HG03521 (cell line): ENCODE measurements at regions not wholly inside any gene's neighbourhood (a gene's known extent, or its start where the extent isn't known, plus 50 kb on each side); places are given as distances from the start of the nearest gene placed in this dataset.
"Not testable (repeated sequence)": the region's sequence is repeated elsewhere in the genome, so short reads cannot be mapped to it uniquely, and the experiment has no call there.

Experiments used
- ATAC-seq: cut with Tn5 transposase; IDR thresholded peaks from one replicate; pipeline ENCODE4 v1.9.1; 2021; ENCODE audit warnings: mild to moderate bottlenecking, moderate library complexity; ENCODE audit not compliant: unreplicated experiment

GRCh38 chrX:131595120-131595519 is 51.2 kb downstream of the OR13H1 start:
- no peak for ATAC-seq

GRCh38 chrX:131607792-131608369 is 64.0 kb downstream of the OR13H1 start:
- ATAC-seq: no peak

- ATAC-seq: no peak
Observed at GRCh38 chrX:131609480-131609879, 65.6 kb downstream of the OR13H1 start.

GRCh38 chrX:131613260-131613659 is 69.4 kb downstream of the OR13H1 start:
- no peak for ATAC-seq

GRCh38 chrX:131614241-131614640 is 70.4 kb downstream of the OR13H1 start:
- ATAC-seq: no peak

GRCh38 chrX:131617182-131617581 is 73.3 kb downstream of the OR13H1 start:
- ATAC-seq: no peak

GRCh38 chrX:131621650-131622049 is 77.8 kb downstream of the OR13H1 start:
- no peak for ATAC-seq

- no peak for ATAC-seq
Observed at GRCh38 chrX:131626681-131627296, 82.9 kb downstream of the OR13H1 start.

- no peak for ATAC-seq
Observed at GRCh38 chrX:131630534-131630933, 86.7 kb downstream of the OR13H1 start.

GRCh38 chrX:131633285-131633917 is 89.5 kb downstream of the OR13H1 start:
- ATAC-seq: peak; percentile 71

- no peak for ATAC-seq
Observed at GRCh38 chrX:131634900-131635299, 91.0 kb downstream of the OR13H1 start.

GRCh38 chrX:131646106-131646505 is 102.2 kb downstream of the OR13H1 start:
- no peak for ATAC-seq

- no peak for ATAC-seq
Observed at GRCh38 chrX:131649741-131650140, 105.9 kb downstream of the OR13H1 start.

GRCh38 chrX:131650637-131651410 is 107.0 kb downstream of the OR13H1 start:
- ATAC-seq: no peak

- not testable (repeated sequence) for ATAC-seq
Observed at GRCh38 chrX:131663726-131664125, 119.9 kb downstream of the OR13H1 start.

GRCh38 chrX:131671735-131672134 is 127.9 kb downstream of the OR13H1 start:
- ATAC-seq: no peak

GRCh38 chrX:131675596-131676194 is 131.8 kb downstream of the OR13H1 start:
- no peak for ATAC-seq

GRCh38 chrX:131677655-131678628 is 134.1 kb downstream of the OR13H1 start:
- ATAC-seq: no peak

- not testable (repeated sequence) for ATAC-seq
Observed at GRCh38 chrX:131682735-131683134, 138.9 kb downstream of the OR13H1 start.

GRCh38 chrX:131693359-131693758 is 149.5 kb downstream of the OR13H1 start:
- no peak for ATAC-seq
